Fibroblast of lung (primary cell): ENCODE measurements at regions not wholly inside any gene's neighbourhood (a gene's known extent, or its start where the extent isn't known, plus 50 kb on each side); places are given as distances from the start of the nearest gene placed in this dataset.
A peak's percentile ranks its signal among the peaks of the same experiment; 100 is the strongest.

Experiments used
- DNase-seq, 2 donors: peaks; one replicate each; pipeline versions ENCODE4 v3.0.0 to v3.0.0-alpha.2; 2010; ENCODE audit warnings: low read depth in 2 of 2
- H2AFZ ChIP-seq: 2 replicates; pipeline ENCODE4 v1.5.1; 2012; ENCODE audit warnings: low read length, control low read depth, inconsistent platforms
- H3K27ac ChIP-seq: 2 replicates; pipeline ENCODE4 v1.5.1; 2011; ENCODE audit warnings: low read length, control low read depth; ENCODE audit not compliant: insufficient read depth
- H3K27me3 ChIP-seq: 2 replicates; pipeline ENCODE4 v1.5.1; 2011; ENCODE audit warnings: mild to moderate bottlenecking, low read length; ENCODE audit not compliant: control insufficient read depth, insufficient read depth
- H3K36me3 ChIP-seq: 2 replicates; pipeline ENCODE4 v1.5.1; 2011; ENCODE audit warnings: low read length; ENCODE audit not compliant: control insufficient read depth, insufficient read depth
- H3K4me1 ChIP-seq: 2 replicates; pipeline ENCODE4 v1.5.1; 2011; ENCODE audit warnings: low read length; ENCODE audit not compliant: control insufficient read depth, insufficient read depth; ENCODE audit errors: extremely low read depth
- H3K4me2 ChIP-seq: 2 replicates; pipeline ENCODE4 v1.5.1; 2011; ENCODE audit warnings: low read length, control low read depth; ENCODE audit not compliant: insufficient read depth; ENCODE audit errors: extremely low read depth
- H3K4me3 ChIP-seq, 4 experiments: fragments of 200-600 bp in 1 of 4; sonication (generic) in 1 of 4; replicated peaks in 1 of 4; 2 replicates each; pipeline ENCODE4 v1.5.1; 2011 to 2016; ENCODE audit warnings: low read length in 4 of 4, low read depth in 3 of 4, mild to moderate bottlenecking in 3 of 4, control low read depth in 2 of 4, inconsistent platforms in 1 of 4, mixed read lengths in 1 of 4; ENCODE audit not compliant: insufficient read depth in 1 of 4; ENCODE audit errors: control extremely low read depth in 1 of 4
- H3K79me2 ChIP-seq: 2 replicates; pipeline ENCODE4 v1.5.1; 2012; ENCODE audit warnings: mild to moderate bottlenecking, low read length, inconsistent platforms; ENCODE audit not compliant: control insufficient read depth, insufficient read depth
- H3K9ac ChIP-seq: 2 replicates; pipeline ENCODE4 v1.5.1; 2011; ENCODE audit warnings: mild to moderate bottlenecking, low read length, control low read depth; ENCODE audit not compliant: insufficient read depth
- H3K9me3 ChIP-seq: 2 replicates; pipeline ENCODE4 v1.5.1; 2012; ENCODE audit warnings: low read depth, low read length; ENCODE audit not compliant: control insufficient read depth, insufficient read depth
- H4K20me1 ChIP-seq: 2 replicates; pipeline ENCODE4 v1.5.1; 2011; ENCODE audit warnings: low read length; ENCODE audit not compliant: control insufficient read depth, insufficient read depth; ENCODE audit errors: extremely low read depth
- EZH2 ChIP-seq: IDR thresholded peaks from 2 replicates; pipeline ENCODE4 v1.5.1; 2012; ENCODE audit warnings: low read length, control low read depth, mild to moderate bottlenecking; ENCODE audit errors: missing control alignments
- TF ChIP-seq, protein P1 (sequence below), 2 donors: IDR thresholded peaks in 1 of 2; conservative IDR thresholded peaks in 1 of 2; 1 replicate in 1 of 2; 2 replicates in 1 of 2; pipeline ENCODE4 v1.5.1; 2011 to 2012; ENCODE audit warnings: low read length in 2 of 2, control low read depth in 1 of 2, inconsistent platforms in 1 of 2, low read depth in 1 of 2, mild to moderate bottlenecking in 1 of 2

- DNase-seq: peak in 1 of 2 donors; percentile 3
- H3K27me3 ChIP-seq: no peaks in the 10 kb centered on the region
- H3K79me2 ChIP-seq: no peaks in the 10 kb centered on the region
- no peak overlapping the region for H3K9ac ChIP-seq
- no peaks in the 10 kb centered on the region for H4K20me1 ChIP-seq
- no peak for TF ChIP-seq EZH2
- TF ChIP-seq, protein P1, sequence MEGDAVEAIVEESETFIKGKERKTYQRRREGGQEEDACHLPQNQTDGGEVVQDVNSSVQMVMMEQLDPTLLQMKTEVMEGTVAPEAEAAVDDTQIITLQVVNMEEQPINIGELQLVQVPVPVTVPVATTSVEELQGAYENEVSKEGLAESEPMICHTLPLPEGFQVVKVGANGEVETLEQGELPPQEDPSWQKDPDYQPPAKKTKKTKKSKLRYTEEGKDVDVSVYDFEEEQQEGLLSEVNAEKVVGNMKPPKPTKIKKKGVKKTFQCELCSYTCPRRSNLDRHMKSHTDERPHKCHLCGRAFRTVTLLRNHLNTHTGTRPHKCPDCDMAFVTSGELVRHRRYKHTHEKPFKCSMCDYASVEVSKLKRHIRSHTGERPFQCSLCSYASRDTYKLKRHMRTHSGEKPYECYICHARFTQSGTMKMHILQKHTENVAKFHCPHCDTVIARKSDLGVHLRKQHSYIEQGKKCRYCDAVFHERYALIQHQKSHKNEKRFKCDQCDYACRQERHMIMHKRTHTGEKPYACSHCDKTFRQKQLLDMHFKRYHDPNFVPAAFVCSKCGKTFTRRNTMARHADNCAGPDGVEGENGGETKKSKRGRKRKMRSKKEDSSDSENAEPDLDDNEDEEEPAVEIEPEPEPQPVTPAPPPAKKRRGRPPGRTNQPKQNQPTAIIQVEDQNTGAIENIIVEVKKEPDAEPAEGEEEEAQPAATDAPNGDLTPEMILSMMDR (conservative IDR thresholded peaks at IDR 0.05 in 1 of 2, IDR thresholded peaks at IDR 0.05 in 1 of 2; ENCODE audit: low read depth in 1 of 2, low read length in 2 of 2): no peak
- no peak overlapping the region for H3K4me2 ChIP-seq
- H3K27ac ChIP-seq: no peak overlapping the region
- no peaks in the 10 kb centered on the region for H3K4me1 ChIP-seq
- H3K36me3 ChIP-seq: no peaks in the 10 kb centered on the region
- H3K9me3 ChIP-seq: no peaks in the 10 kb centered on the region
- H3K4me3 ChIP-seq: no peak overlapping the region
- H2AFZ ChIP-seq: no peak overlapping the region
These were observed 501.3 kb upstream of the AADAT start for GRCh38 chr4:170591076-170591475.

DNA sequence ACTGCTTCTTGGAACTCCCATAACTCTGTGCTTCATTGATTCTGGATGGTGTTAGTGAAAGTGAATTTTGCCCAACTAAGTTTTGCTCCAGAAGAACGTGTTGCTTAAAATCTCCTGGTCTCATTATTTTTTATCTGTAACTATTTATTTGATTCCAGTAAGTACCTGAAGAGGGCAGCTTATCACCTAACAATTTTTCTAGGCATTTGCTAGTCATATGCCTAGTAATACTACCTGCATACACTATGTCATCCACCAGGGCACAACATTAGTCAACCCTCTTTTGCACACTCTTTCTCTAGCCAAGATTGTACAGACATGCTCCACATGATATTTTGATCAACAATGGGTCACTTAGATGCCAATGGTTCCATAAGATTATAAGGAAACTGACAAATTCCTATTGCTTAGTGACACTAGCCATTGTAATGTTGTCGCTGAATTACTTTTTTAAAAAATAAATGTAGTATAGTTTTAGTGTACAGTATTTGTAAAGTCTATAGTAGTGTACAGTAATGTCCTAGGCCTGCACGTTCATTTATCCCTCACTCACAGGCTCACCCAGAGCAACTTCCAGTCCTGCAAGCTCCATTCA, 499.9 kb upstream of the AADAT start:
- Histone ChIP-seq H3K4me2 (no peak overlapping the region), H3K4me3 (no peak overlapping the region), H3K27ac (no peak overlapping the region), H2AFZ (no peak overlapping the region), H3K9ac (no peak overlapping the region), H3K79me2 (no peaks in the 10 kb centered on the region), H3K27me3 (no peaks in the 10 kb centered on the region), H3K36me3 (no peaks in the 10 kb centered on the region), H3K9me3 (no peaks in the 10 kb centered on the region), H3K4me1 (no peaks in the 10 kb centered on the region), H4K20me1 (no peaks in the 10 kb centered on the region)
- peak in 1 of 2 donors; percentile 14 for DNase-seq
- TF ChIP-seq EZH2: no peak
- TF ChIP-seq, protein P1 (conservative IDR thresholded peaks at IDR 0.05 in 1 of 2, IDR thresholded peaks at IDR 0.05 in 1 of 2; ENCODE audit: low read depth in 1 of 2, low read length in 2 of 2): no peak

DNA sequence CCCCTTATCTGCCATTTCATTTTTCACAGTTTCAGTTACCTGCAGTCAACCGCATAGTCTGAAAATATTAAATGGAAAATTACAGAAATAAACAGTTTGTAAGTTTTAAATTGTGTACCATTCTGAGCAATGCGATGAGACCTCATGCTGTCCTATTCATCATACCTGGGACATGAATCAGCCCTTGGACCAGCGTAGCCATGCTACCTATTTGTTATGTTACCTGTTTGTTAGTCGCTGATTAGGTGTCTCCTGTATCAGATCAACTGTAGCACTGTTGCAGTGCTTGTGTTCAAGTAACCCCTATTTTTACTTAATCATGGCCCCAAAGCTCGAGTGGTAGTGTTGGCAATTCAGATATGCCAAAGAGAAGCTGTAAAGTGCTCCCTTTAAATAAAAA, 492.2 kb upstream of the AADAT start:
- H3K4me3 ChIP-seq: no peak overlapping the region
- no peaks in the 10 kb centered on the region for H3K4me1 ChIP-seq
- no peaks in the 10 kb centered on the region for H3K79me2 ChIP-seq
- no peak overlapping the region for H3K4me2 ChIP-seq
- DNase-seq: no peak
- H3K9ac ChIP-seq: no peak overlapping the region
- TF ChIP-seq, protein P1 (conservative IDR thresholded peaks at IDR 0.05 in 1 of 2, IDR thresholded peaks at IDR 0.05 in 1 of 2; ENCODE audit: low read depth in 1 of 2, low read length in 2 of 2): no peak
- TF ChIP-seq EZH2: no peak
- H3K9me3 ChIP-seq: no peaks in the 10 kb centered on the region
- no peaks in the 10 kb centered on the region for H3K27me3 ChIP-seq
- H3K27ac ChIP-seq: no peak overlapping the region
- H4K20me1 ChIP-seq: no peaks in the 10 kb centered on the region
- H3K36me3 ChIP-seq: no peaks in the 10 kb centered on the region
- H2AFZ ChIP-seq: no peak overlapping the region
